ENCODE measurements at regions not wholly inside any gene's neighbourhood (a gene's known extent, or its start where the extent isn't known, plus 50 kb on each side); places are given as distances from the start of the nearest gene placed in this dataset.
"Not testable (repeated sequence)": the region's sequence is repeated elsewhere in the genome, so short reads cannot be mapped to it uniquely, and the experiment has no call there.

DNA sequence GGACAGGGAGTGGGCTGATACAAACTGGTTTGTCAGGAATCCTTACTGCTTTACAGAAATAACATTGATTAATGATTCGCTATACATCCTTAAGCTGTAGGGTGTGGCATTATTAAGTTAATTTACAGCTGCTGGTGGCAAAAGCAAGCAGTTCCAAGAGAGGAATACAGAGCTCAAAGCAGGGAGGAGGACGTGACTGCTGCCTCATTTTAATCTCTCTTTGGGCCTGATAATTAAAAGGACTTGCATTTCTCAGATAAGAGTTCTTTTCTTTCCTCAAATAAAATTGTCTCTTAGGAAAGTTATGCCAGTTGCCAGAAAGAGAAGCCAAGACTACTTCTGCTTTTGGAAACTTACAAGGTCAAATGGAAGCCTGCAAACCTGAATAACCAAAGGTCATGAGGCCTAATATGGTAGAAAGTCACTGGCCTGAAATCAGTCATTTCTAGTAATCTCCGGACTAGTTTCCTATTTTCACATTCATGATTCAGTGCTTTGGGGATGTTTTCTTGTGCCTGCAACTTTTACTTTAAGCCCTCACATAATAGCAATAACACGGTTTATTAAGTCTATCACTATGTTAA, 426.2 kb upstream of the SPATA31A3 start:
- H3K4me1 ChIP-seq; H3K9me3 ChIP-seq; intact Hi-C loops (cut with DNase I); ATAC-seq; H3K27me3 ChIP-seq (ENCODE audit: insufficient read depth in 3 of 3, low read length in 2 of 3); H3K27ac ChIP-seq; H3K36me3 ChIP-seq (ENCODE audit: insufficient read depth in 1 of 2, low read depth in 1 of 2); DNase-seq; H3K4me3 ChIP-seq: not testable (repeated sequence)
- WGBS, 3 donors = no CpG with 5 or more reads among the region's 4 CpGs

GRCh38 chr9:67417341-67417983, 425.1 kb upstream of the SPATA31A3 start:
- 97 to 100% (median 100%) methylated on average over 1 of the region's 7 CpGs for WGBS, 3 donors
- H3K36me3 ChIP-seq (ENCODE audit: insufficient read depth in 1 of 2, low read depth in 1 of 2); H3K4me1 ChIP-seq; DNase-seq; ATAC-seq; intact Hi-C loops (cut with DNase I); H3K27ac ChIP-seq; H3K9me3 ChIP-seq; H3K4me3 ChIP-seq; H3K27me3 ChIP-seq (ENCODE audit: insufficient read depth in 3 of 3, low read length in 2 of 3): not testable (repeated sequence)

GRCh38 chr9:67416639-67417038, 424.3 kb upstream of the SPATA31A3 start:
- H3K36me3 ChIP-seq (ENCODE audit: insufficient read depth in 1 of 2, low read depth in 1 of 2); H3K27me3 ChIP-seq (ENCODE audit: insufficient read depth in 3 of 3, low read length in 2 of 3); H3K4me3 ChIP-seq; DNase-seq; ATAC-seq; H3K4me1 ChIP-seq; H3K27ac ChIP-seq; H3K9me3 ChIP-seq; intact Hi-C loops (cut with DNase I): not testable (repeated sequence)
- 55 to 74% (median 74%) methylated on average over 1 to 2 of the region's 6 CpGs for WGBS, 3 donors

DNA sequence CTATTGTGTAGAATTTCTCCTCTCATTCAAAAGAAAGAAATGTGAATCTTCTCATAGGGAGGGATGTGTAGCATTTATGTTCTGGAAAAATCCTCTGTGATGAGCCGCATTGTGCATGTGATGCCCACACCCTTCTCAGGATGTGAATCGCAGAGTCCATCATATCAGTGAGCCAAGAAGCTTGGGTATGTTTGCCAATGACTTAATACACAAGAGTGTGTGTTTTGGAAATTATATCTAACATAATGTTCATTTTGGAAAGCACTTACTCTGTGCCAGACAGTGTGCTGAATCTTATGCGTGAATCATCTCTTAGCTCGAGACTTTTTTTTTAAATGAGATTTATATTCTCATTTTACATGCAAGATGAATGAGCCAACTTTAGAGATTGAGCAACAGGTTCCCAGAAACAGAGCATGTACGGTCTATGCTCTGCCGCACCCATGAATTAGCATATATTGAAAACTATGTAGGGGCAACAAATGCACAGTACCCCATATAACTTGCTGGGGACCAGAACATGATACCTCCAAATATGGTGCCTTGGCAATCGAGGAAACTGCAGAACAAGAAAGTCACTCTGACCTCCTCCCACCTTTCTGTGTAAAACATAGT, 418.4 kb upstream of the SPATA31A3 start:
- intact Hi-C loops (cut with DNase I); H3K9me3 ChIP-seq; H3K4me1 ChIP-seq; H3K4me3 ChIP-seq; H3K27ac ChIP-seq; ATAC-seq; H3K27me3 ChIP-seq (ENCODE audit: insufficient read depth in 3 of 3, low read length in 2 of 3); H3K36me3 ChIP-seq (ENCODE audit: insufficient read depth in 1 of 2, low read depth in 1 of 2); DNase-seq: not testable (repeated sequence)
- WGBS, 3 donors = 48 to 54% (median 53%) methylated on average over 3 of the region's 7 CpGs

DNA sequence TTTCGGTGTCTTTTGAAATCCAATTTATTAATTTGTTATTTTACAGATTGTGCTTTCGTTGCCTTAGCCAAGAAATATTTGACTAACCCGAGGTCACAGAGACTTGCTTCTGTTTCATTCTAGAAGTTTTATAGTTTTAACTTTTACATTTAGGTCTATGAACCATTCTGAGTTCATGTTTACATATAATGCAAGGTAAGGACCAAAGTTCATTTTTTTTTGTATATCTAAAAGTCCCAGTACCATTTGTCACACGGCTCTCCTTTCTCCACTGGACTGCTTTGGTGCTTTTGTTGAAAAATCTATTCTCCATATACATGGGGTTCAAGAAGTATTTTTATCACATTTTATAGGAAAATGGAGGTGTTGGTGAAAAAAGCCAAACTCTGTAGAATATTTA, 411.4 kb upstream of the SPATA31A3 start:
- H3K4me3 ChIP-seq; H3K36me3 ChIP-seq (ENCODE audit: insufficient read depth in 1 of 2, low read depth in 1 of 2); H3K27ac ChIP-seq; H3K9me3 ChIP-seq; intact Hi-C loops (cut with DNase I); H3K27me3 ChIP-seq (ENCODE audit: insufficient read depth in 3 of 3, low read length in 2 of 3); ATAC-seq; DNase-seq; H3K4me1 ChIP-seq: not testable (repeated sequence)
- WGBS, 3 donors = no CpG with 5 or more reads among the region's 4 CpGs

GRCh38 chr9:67397731-67398130, 405.4 kb upstream of the SPATA31A3 start:
- ATAC-seq; intact Hi-C loops (cut with DNase I); H3K9me3 ChIP-seq; H3K27ac ChIP-seq; H3K27me3 ChIP-seq (ENCODE audit: insufficient read depth in 3 of 3, low read length in 2 of 3); H3K4me3 ChIP-seq; DNase-seq; H3K36me3 ChIP-seq (ENCODE audit: insufficient read depth in 1 of 2, low read depth in 1 of 2); H3K4me1 ChIP-seq: not testable (repeated sequence)
- WGBS, 3 donors = 75 to 79% (median 75%) methylated on average over 2 of the region's 2 CpGs

- WGBS, 3 donors = 88% methylated on average over 1 of the region's 5 CpGs; no CpG with 5 or more reads in 2 of the 3 donors
- H3K4me1 ChIP-seq; DNase-seq; ATAC-seq; intact Hi-C loops (cut with DNase I); H3K36me3 ChIP-seq (ENCODE audit: insufficient read depth in 1 of 2, low read depth in 1 of 2); H3K27ac ChIP-seq; H3K4me3 ChIP-seq; H3K27me3 ChIP-seq (ENCODE audit: insufficient read depth in 3 of 3, low read length in 2 of 3); H3K9me3 ChIP-seq: not testable (repeated sequence)
Observed at GRCh38 chr9:67394782-67395181, 402.4 kb upstream of the SPATA31A3 start.

- 59% methylated on average over 2 of the region's 4 CpGs; no CpG with 5 or more reads in 2 of the 3 donors for WGBS, 3 donors
- ATAC-seq; intact Hi-C loops (cut with DNase I); H3K4me3 ChIP-seq; H3K27ac ChIP-seq; H3K9me3 ChIP-seq; H3K36me3 ChIP-seq (ENCODE audit: insufficient read depth in 1 of 2, low read depth in 1 of 2); DNase-seq; H3K4me1 ChIP-seq; H3K27me3 ChIP-seq (ENCODE audit: insufficient read depth in 3 of 3, low read length in 2 of 3): not testable (repeated sequence)
Observed at GRCh38 chr9:67394038-67394437, 401.7 kb upstream of the SPATA31A3 start.

DNA sequence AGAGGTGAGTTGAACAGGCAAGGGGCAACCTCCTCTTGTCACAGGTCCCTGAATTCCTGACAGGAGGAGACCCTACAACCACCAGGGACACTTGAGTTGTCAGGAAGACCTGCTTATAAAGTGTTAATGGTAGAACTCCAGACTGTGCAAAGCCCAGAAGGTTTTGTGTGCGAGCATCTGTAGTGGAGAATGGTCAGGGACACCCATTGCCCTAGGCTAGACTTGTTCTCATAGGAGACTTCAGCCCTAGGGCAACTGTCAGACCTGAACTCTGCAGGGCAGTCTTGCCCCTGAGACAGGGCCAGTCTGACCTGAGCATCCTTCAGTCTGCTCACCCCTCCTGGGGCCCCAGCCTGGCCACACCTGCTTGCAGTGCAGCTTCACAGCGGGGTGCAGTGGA, 377.3 kb upstream of the SPATA31A3 start:
- H3K9me3 ChIP-seq; H3K27me3 ChIP-seq (ENCODE audit: insufficient read depth in 3 of 3, low read length in 2 of 3); H3K36me3 ChIP-seq (ENCODE audit: insufficient read depth in 1 of 2, low read depth in 1 of 2); H3K4me1 ChIP-seq; intact Hi-C loops (cut with DNase I); ATAC-seq; H3K4me3 ChIP-seq; H3K27ac ChIP-seq; DNase-seq: not testable (repeated sequence)
- WGBS, 3 donors = no CpG with 5 or more reads among the region's 2 CpGs

DNA sequence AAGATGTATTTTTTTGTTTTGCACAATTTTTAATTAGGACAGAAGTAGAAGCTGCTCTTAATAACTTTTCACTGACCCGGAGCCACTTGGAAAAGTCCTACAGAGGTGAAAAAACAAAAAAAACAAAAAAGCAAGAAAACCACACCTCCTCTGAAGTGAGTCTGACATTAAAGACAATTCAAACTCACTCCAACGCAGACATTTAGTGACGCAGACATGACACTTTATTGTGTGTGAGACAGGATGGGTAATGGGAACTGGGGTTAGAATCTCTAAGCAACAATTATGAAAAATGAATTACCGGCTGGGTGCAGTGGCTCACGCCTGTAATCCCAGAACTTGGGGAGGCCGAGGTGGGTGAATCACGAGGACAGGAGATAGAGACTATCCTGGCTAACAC, 370.0 kb upstream of the SPATA31A3 start:
- WGBS, 3 donors = no CpG with 5 or more reads among the region's 7 CpGs
- DNase-seq; H3K27me3 ChIP-seq (ENCODE audit: insufficient read depth in 3 of 3, low read length in 2 of 3); ATAC-seq; H3K27ac ChIP-seq; H3K4me1 ChIP-seq; H3K36me3 ChIP-seq (ENCODE audit: insufficient read depth in 1 of 2, low read depth in 1 of 2); intact Hi-C loops (cut with DNase I); H3K4me3 ChIP-seq; H3K9me3 ChIP-seq: not testable (repeated sequence)

DNA sequence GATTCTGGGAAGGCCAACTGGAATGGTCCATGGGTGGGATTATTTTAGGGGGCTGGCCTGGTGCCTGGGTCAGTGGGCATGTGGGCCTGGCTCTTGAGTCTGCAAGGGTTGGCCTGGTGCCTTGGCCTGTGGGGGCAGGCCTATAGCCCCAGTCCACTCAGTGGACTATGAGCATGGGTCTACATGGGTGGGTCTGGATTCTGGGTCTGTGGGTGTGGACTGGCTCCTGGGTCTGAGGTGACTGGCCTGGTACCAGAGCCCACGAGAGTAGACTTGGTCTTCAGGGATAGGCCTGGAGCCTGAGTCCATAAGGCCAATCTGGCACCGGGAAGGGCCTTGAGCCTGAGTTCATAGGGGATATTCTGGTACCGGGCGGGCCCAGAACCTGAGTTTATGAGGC, 361.6 kb upstream of the SPATA31A3 start:
- WGBS, 3 donors = no CpG with 5 or more reads among the region's 4 CpGs
- H3K9me3 ChIP-seq; intact Hi-C loops (cut with DNase I); H3K36me3 ChIP-seq (ENCODE audit: insufficient read depth in 1 of 2, low read depth in 1 of 2); H3K27me3 ChIP-seq (ENCODE audit: insufficient read depth in 3 of 3, low read length in 2 of 3); H3K4me1 ChIP-seq; DNase-seq; H3K27ac ChIP-seq; H3K4me3 ChIP-seq: not testable (repeated sequence)
- peak in 1 of 4 donors; percentile 2 for ATAC-seq
